Activated B cell treated with CpG ODN at 0.5 μM for 24 hours (primary cell): ENCODE measurements at regions not wholly inside any gene's neighbourhood (a gene's known extent, or its start where the extent isn't known, plus 50 kb on each side); places are given as distances from the start of the nearest gene placed in this dataset.

Experiments used
- ATAC-seq: fragments of 200-7000 bp; cut with Tn5 transposase; one replicate; pipeline ENCODE4 v1.10.0; 2021; ENCODE audit warnings: low read depth, mild to moderate bottlenecking, moderate library complexity
- CTCF ChIA-PET: fragments of 350-600 bp; sonication (Branson Sonifier 250); formaldehyde crosslinking; loops from one replicate; lab custom pipeline; 2021; ENCODE audit warnings: antibody characterized with exemption; lab: Charles Lee
- POLR2A ChIA-PET: fragments of 350-600 bp; sonication (Branson Sonifier 250); formaldehyde crosslinking; loops from one replicate; lab custom pipeline; 2021; ENCODE audit warnings: antibody characterized with exemption; lab: Charles Lee
- DNase-seq: peaks from one replicate; pipeline ENCODE4 v3.0.0; 2022
- H3K27ac Mint-ChIP-seq: one replicate; pipeline ENCODE4 v1.8.0; 2020; ENCODE audit warnings: mixed read lengths
- H3K27me3 Mint-ChIP-seq: one replicate; pipeline ENCODE4 v1.8.0; 2021; ENCODE audit warnings: mixed read lengths
- H3K36me3 Mint-ChIP-seq: one replicate; pipeline ENCODE4 v1.8.0; 2021; ENCODE audit warnings: low read depth, mixed read lengths
- H3K4me1 Mint-ChIP-seq: one replicate; pipeline ENCODE4 v1.8.0; 2021; ENCODE audit warnings: mixed read lengths
- H3K4me3 Mint-ChIP-seq: one replicate; pipeline ENCODE4 v1.8.0; 2020; ENCODE audit warnings: mild to moderate bottlenecking, mixed read lengths
- H3K9me3 Mint-ChIP-seq: one replicate; pipeline ENCODE4 v1.8.0; 2020; ENCODE audit warnings: mixed read lengths
- intact Hi-C: fragments of 100-400 bp; cut with micrococcal nuclease; formaldehyde crosslinking; loops from one replicate; pipeline ENCODE4 v1.15.1; 2024
- TF ChIP-seq, protein P1 (sequence below): fragments of 200-600 bp; IDR thresholded peaks from one replicate; pipeline ENCODE4 v1.8.0; 2022; ENCODE audit warnings: antibody characterized with exemption, mild to moderate bottlenecking

DNA sequence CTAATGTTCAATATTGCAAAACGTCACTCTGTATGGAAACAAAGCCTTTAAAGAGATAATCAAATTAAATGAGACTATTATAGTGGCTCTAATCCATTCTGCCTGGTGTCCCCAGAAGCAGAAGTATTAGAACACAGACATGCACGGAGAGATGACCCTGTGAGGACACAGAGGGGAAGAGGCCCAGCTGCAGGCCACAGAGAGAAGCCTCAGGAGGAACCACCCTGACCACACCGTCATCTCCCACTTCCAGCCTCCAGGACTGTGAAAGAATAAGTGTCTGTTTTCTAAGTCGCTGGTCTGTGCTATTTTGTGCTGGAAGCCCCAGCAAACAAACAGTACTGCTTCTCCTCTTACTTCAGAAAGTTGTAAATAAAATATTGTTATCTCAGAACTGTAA, 283.5 kb upstream of the ADARB2 start:
- Mint-ChIP-seq H3K4me3 (no peak overlapping the region), H3K4me1 (peaks cover 4% of the 10 kb centered on the region), H3K36me3 (no peaks in the 10 kb centered on the region), H3K9me3 (no peaks in the 10 kb centered on the region), H3K27ac (no peak overlapping the region), H3K27me3 (no peaks in the 10 kb centered on the region)
- ChIA-PET POLR2A (no interaction called here), CTCF (interaction anchor here (1.2 kb wide), 1 partner anchor 9 kb away, joined by 3 read pairs; no protein-coding TSS in a partner anchor)
- ATAC-seq (no peak), DNase-seq (no peak)
- TF ChIP-seq, protein P1, sequence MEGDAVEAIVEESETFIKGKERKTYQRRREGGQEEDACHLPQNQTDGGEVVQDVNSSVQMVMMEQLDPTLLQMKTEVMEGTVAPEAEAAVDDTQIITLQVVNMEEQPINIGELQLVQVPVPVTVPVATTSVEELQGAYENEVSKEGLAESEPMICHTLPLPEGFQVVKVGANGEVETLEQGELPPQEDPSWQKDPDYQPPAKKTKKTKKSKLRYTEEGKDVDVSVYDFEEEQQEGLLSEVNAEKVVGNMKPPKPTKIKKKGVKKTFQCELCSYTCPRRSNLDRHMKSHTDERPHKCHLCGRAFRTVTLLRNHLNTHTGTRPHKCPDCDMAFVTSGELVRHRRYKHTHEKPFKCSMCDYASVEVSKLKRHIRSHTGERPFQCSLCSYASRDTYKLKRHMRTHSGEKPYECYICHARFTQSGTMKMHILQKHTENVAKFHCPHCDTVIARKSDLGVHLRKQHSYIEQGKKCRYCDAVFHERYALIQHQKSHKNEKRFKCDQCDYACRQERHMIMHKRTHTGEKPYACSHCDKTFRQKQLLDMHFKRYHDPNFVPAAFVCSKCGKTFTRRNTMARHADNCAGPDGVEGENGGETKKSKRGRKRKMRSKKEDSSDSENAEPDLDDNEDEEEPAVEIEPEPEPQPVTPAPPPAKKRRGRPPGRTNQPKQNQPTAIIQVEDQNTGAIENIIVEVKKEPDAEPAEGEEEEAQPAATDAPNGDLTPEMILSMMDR = no peak
- intact Hi-C loops = no loop called here

DNA sequence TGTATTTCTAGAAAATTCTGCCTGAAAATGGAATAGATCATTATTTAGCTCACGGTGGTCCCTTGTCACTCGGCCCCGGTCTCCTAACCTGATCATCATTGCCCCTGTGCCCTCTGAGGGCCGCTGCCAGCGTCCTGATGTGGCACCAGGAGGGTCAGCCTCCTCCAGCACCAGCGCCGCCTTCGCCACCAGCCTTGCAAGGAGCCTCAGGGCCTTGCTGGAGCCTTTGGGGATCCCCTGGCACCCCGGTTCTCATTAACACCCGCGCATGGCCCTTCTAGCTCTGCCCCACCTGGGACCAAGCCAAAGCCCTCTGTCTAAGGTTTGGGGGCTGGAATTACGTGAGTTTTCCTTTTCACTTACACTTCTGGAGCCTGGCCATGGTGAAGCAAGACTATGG, 282.5 kb upstream of the ADARB2 start:
- ATAC-seq = no peak
- Mint-ChIP-seq H3K36me3 (no peaks in the 10 kb centered on the region), H3K4me3 (no peak overlapping the region), H3K4me1 (peaks cover 4% of the 10 kb centered on the region), H3K9me3 (no peaks in the 10 kb centered on the region), H3K27me3 (no peaks in the 10 kb centered on the region), H3K27ac (no peak overlapping the region)
- TF ChIP-seq, protein P1 = no peak
- no peak for DNase-seq
- POLR2A ChIA-PET = no interaction called here
- intact Hi-C loops = no loop called here
- CTCF ChIA-PET = no interaction called here

DNA sequence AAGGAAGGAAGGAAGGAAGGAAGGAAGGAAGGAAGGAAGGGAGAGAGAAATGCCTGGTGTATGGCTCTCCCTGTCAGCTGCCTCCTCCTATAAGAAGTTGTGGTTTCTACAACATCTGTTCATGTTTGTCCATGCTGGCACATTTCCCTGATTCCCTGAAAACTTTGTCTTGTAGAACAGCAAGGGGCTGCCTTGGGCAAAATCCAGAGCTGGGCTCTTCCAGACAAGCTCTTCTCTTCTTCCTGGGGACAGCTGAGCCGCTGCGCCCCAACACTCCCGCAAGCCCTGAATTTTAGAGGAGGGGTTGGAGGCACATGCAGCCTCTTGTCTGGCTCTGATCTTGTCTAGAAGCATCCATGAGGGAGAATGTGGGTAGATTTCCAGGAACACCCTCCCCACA, 282.0 kb upstream of the ADARB2 start:
- ATAC-seq (no peak), DNase-seq (no peak)
- CTCF ChIA-PET = no interaction called here
- TF ChIP-seq, protein P1 = no peak
- intact Hi-C loops = no loop called here
- H3K4me1 Mint-ChIP-seq = peaks cover 4% of the 10 kb centered on the region
- no peaks in the 10 kb centered on the region for H3K9me3 Mint-ChIP-seq
- H3K27me3 Mint-ChIP-seq = no peaks in the 10 kb centered on the region
- no peak overlapping the region for H3K27ac Mint-ChIP-seq
- POLR2A ChIA-PET = no interaction called here
- H3K4me3 Mint-ChIP-seq = no peak overlapping the region
- H3K36me3 Mint-ChIP-seq = no peaks in the 10 kb centered on the region

DNA sequence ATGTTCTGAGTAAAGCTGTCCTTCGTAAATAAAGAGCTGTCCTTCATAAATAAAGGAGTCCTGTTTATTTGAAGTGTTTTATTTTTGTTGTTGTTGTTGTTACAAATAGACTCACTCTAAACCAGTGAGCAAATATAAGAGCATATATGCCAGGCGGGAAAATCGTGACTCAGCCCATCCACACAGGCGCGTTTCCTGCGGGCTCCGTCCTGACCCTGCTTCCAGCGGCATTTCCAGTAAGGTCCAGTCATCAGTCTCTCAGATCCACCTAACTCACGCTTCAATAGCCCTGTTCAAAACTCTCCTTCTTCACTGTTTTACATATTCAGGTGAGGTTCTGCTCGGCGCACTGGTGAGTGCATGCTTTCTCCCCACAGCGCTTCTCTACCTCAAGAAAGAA, 277.2 kb upstream of the ADARB2 start:
- intact Hi-C loops = no loop called here
- Mint-ChIP-seq H3K9me3 (no peaks in the 10 kb centered on the region), H3K4me1 (peaks cover 4% of the 10 kb centered on the region)

DNA sequence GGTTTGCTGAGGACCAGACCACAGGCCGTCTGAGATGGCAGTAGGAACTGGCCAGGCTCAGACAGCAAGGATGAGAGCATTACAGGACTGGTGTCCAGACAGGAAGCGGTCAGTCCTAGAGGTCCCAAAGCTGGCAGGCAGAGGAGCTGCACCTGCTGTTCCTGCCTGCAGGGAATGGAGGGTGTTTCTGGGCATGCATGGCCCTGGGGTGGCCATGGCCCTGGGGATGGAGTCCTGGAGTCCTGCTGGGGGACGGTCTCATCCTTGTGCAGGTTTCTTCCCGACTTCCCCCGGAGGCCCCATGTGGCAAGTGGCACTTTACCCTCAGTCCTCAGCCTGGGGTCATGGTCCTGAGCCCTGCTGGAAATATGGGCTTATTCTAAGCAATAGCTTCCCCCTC, 274.9 kb upstream of the ADARB2 start:
- Mint-ChIP-seq H3K4me1 (no peaks in the 10 kb centered on the region), H3K27me3 (no peaks in the 10 kb centered on the region), H3K36me3 (no peaks in the 10 kb centered on the region), H3K27ac (no peak overlapping the region), H3K4me3 (no peak overlapping the region), H3K9me3 (no peaks in the 10 kb centered on the region)
- TF ChIP-seq, protein P1 = no peak
- ATAC-seq (no peak), DNase-seq (no peak)
- ChIA-PET POLR2A (no interaction called here), CTCF (no interaction called here)
- intact Hi-C loops = no loop called here

More for the DNA sequence above, 277.2 kb upstream of the ADARB2 start:
- H3K27me3 Mint-ChIP-seq = no peaks in the 10 kb centered on the region
- no peak overlapping the region for H3K4me3 Mint-ChIP-seq
- ATAC-seq (no peak), DNase-seq (no peak)
- no peak overlapping the region for H3K27ac Mint-ChIP-seq
- CTCF ChIA-PET = no interaction called here
- no peaks in the 10 kb centered on the region for H3K36me3 Mint-ChIP-seq
- POLR2A ChIA-PET = no interaction called here
- TF ChIP-seq, protein P1 = no peak
